ENCODE measurements at regions not wholly inside any gene's neighbourhood (a gene's known extent, or its start where the extent isn't known, plus 50 kb on each side); places are given as distances from the start of the nearest gene placed in this dataset.

- TF ChIP-seq ZFP3 (CRISPR knock-in tag; IDR thresholded peaks at IDR 0.05) (no peak), PATZ1 (CRISPR knock-in tag; IDR thresholded peaks at IDR 0.05; ENCODE audit: borderline replicate concordance) (no peak), RARB (CRISPR knock-in tag; IDR thresholded peaks at IDR 0.05) (no peak), ZNF70 (CRISPR knock-in tag; IDR thresholded peaks at IDR 0.05) (no peak), OSR1 (CRISPR knock-in tag; IDR thresholded peaks at IDR 0.05) (no peak), CSDC2 (CRISPR knock-in tag; IDR thresholded peaks at IDR 0.05) (no peak), ARNTL (CRISPR knock-in tag; IDR thresholded peaks at IDR 0.05; ENCODE audit: borderline replicate concordance, low read depth) (no peak), TOX (CRISPR knock-in tag; IDR thresholded peaks at IDR 0.05; ENCODE audit: borderline replicate concordance) (no peak), GLIS3 (CRISPR knock-in tag; IDR thresholded peaks at IDR 0.05) (no peak), ZNF565 (CRISPR knock-in tag; conservative IDR thresholded peaks at IDR 0.05; ENCODE audit: low read depth) (no peak), ESRRG (CRISPR knock-in tag; IDR thresholded peaks at IDR 0.05) (no peak)
Observed at GRCh38 chr4:57162499-57163019, 52.4 kb upstream of the IGFBP7 start.

All from SK-N-SH treated with all-trans-retinoic acid at 6 μM for 48 hours (cell line).